ENCODE measurements at regions not wholly inside any gene's neighbourhood (a gene's known extent, or its start where the extent isn't known, plus 50 kb on each side); places are given as distances from the start of the nearest gene placed in this dataset.
"Not testable (repeated sequence)": the region's sequence is repeated elsewhere in the genome, so short reads cannot be mapped to it uniquely, and the experiment has no call there.

GRCh38 chr2:237196409-237196808 is 110.7 kb downstream of the COPS8 start:
- no peak for DNase-seq (ENCODE audit: low spot score)

GRCh38 chr2:237196866-237197618 is 111.4 kb downstream of the COPS8 start:
- DNase-seq (ENCODE audit: low spot score), result no peak

- DNase-seq (ENCODE audit: low spot score), result no peak
Measured at GRCh38 chr2:237198164-237198855, 112.6 kb downstream of the COPS8 start.

- DNase-seq (ENCODE audit: low spot score), result no peak
Measured at GRCh38 chr2:237199082-237199481, 113.4 kb downstream of the COPS8 start.

GRCh38 chr2:237199577-237199976 is 113.9 kb downstream of the COPS8 start:
- DNase-seq (ENCODE audit: low spot score), result no peak

- no peak for DNase-seq (ENCODE audit: low spot score)
Measured at GRCh38 chr2:237200462-237200861, 114.8 kb downstream of the COPS8 start.

GRCh38 chr2:237201461-237202287 is 116.0 kb downstream of the COPS8 start:
- no peak for DNase-seq (ENCODE audit: low spot score)

GRCh38 chr2:237202288-237203030 is 116.8 kb downstream of the COPS8 start:
- DNase-seq (ENCODE audit: low spot score), result no peak

GRCh38 chr2:237205043-237205541 is 119.4 kb downstream of the COPS8 start:
- DNase-seq (ENCODE audit: low spot score), result no peak

GRCh38 chr2:237205561-237205971 is 119.9 kb downstream of the COPS8 start:
- DNase-seq (ENCODE audit: low spot score), result no peak

GRCh38 chr2:237207646-237208045 is 122.0 kb downstream of the COPS8 start:
- DNase-seq (ENCODE audit: low spot score), result no peak

- no peak for DNase-seq (ENCODE audit: low spot score)
Measured at GRCh38 chr2:237208373-237209260, 122.9 kb downstream of the COPS8 start.

GRCh38 chr2:237209885-237210284 is 124.2 kb downstream of the COPS8 start:
- DNase-seq (ENCODE audit: low spot score), result no peak

- no peak for DNase-seq (ENCODE audit: low spot score)
Measured at GRCh38 chr2:237210297-237210696, 124.6 kb downstream of the COPS8 start.

- DNase-seq (ENCODE audit: low spot score), result no peak
Measured at GRCh38 chr2:237210763-237211162, 125.1 kb downstream of the COPS8 start.

GRCh38 chr2:237212356-237213279 is 126.9 kb downstream of the COPS8 start:
- not testable (repeated sequence) for DNase-seq (ENCODE audit: low spot score)

- DNase-seq (ENCODE audit: low spot score), result no peak
Measured at GRCh38 chr2:237213315-237214022, 127.8 kb downstream of the COPS8 start.

- no peak for DNase-seq (ENCODE audit: low spot score)
Measured at GRCh38 chr2:237214030-237214675, 128.5 kb downstream of the COPS8 start.

Data from HuH-7.5 (cell line).